SIG-M5 treated with dmso at 0.1 percent for 504 hours (cell line): ENCODE measurements at regions not wholly inside any gene's neighbourhood (a gene's known extent, or its start where the extent isn't known, plus 50 kb on each side); places are given as distances from the start of the nearest gene placed in this dataset.

ENCODE experiments used
- DNase-seq: peaks from one replicate; lab custom pipeline; 2025; ENCODE audit not compliant: unreplicated experiment; lab: John Stamatoyannopoulos, UW

- DNase-seq, result no peak
These were observed 188.3 kb downstream of the IRF8 start for GRCh38 chr16:86087011-86087895.

GRCh38 chr16:86087896-86088230 lies 188.9 kb downstream of the IRF8 start:
- DNase-seq, result no peak

GRCh38 chr16:86088287-86088686 lies 189.3 kb downstream of the IRF8 start:
- no peak for DNase-seq

GRCh38 chr16:86088816-86089215 lies 189.9 kb downstream of the IRF8 start:
- no peak for DNase-seq

GRCh38 chr16:86089334-86089900 lies 190.5 kb downstream of the IRF8 start:
- DNase-seq, result no peak

GRCh38 chr16:86089991-86090390 lies 191.0 kb downstream of the IRF8 start:
- DNase-seq, result no peak

- no peak for DNase-seq
These were observed 191.7 kb downstream of the IRF8 start for GRCh38 chr16:86090461-86091170.

GRCh38 chr16:86091976-86092375 lies 193.0 kb downstream of the IRF8 start:
- DNase-seq, result no peak

GRCh38 chr16:86092586-86093480 lies 193.9 kb downstream of the IRF8 start:
- no peak for DNase-seq

- DNase-seq, result no peak
These were observed 195.1 kb downstream of the IRF8 start for GRCh38 chr16:86093801-86094750.

- no peak for DNase-seq
These were observed 196.3 kb downstream of the IRF8 start for GRCh38 chr16:86095131-86095752.

- DNase-seq, result no peak
These were observed 197.0 kb downstream of the IRF8 start for GRCh38 chr16:86095906-86096485.

- no peak for DNase-seq
These were observed 197.9 kb downstream of the IRF8 start for GRCh38 chr16:86096850-86097249.

- no peak for DNase-seq
These were observed 200.4 kb downstream of the IRF8 start for GRCh38 chr16:86099326-86099725.

GRCh38 chr16:86100205-86101136 lies 201.5 kb downstream of the IRF8 start:
- DNase-seq, result no peak

GRCh38 chr16:86101137-86101896 lies 202.4 kb downstream of the IRF8 start:
- DNase-seq, result no peak

- DNase-seq, result no peak
These were observed 202.9 kb downstream of the IRF8 start for GRCh38 chr16:86101897-86102157.

- no peak for DNase-seq
These were observed 204.4 kb downstream of the IRF8 start for GRCh38 chr16:86103320-86103719.
